Erythroblast (primary cell): ENCODE measurements at regions not wholly inside any gene's neighbourhood (a gene's known extent, or its start where the extent isn't known, plus 50 kb on each side); places are given as distances from the start of the nearest gene placed in this dataset.

Experiments
- GATA1 ChIP-seq: IDR thresholded peaks from 2 replicates; pipeline ENCODE4 v1.6.1; 2011; ENCODE audit warnings: low read depth, mild to moderate bottlenecking, control low read depth, low read length, moderate library complexity
- POLR2A ChIP-seq: IDR thresholded peaks from 2 replicates; pipeline ENCODE4 v1.6.1; 2011; ENCODE audit warnings: mild to moderate bottlenecking, low read length

DNA sequence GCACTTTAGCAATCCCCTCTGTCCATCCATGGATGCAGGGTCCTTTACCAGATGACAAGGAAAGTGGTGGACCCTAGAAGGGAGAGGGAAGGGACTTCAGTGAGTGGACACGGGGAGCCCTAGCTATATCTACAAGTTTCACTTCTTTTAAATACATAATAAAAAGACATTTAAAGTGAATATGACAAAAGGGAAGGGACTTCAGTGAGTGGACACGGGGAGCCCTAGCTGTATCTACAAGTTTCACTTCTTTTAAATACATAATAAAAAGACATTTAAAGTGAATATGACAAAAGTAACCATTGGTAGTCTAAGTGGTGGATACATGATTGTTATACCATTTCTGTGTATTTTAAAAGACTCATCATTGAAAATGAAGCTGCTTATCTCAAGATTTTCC is 81.9 kb upstream of the HES1 start:
- TF ChIP-seq POLR2A, result no peak
- TF ChIP-seq GATA1, result no peak
